ENCODE measurements at regions not wholly inside any gene's neighbourhood (a gene's known extent, or its start where the extent isn't known, plus 50 kb on each side); places are given as distances from the start of the nearest gene placed in this dataset.
A peak's percentile ranks its signal among the peaks of the same experiment; 100 is the strongest.

- peak; percentile 19 for TF ChIP-seq CTCF (IDR thresholded peaks at IDR 0.05; ENCODE audit: insufficient read depth, missing control alignments)
- FAIRE-seq (no peak), DNase-seq (ENCODE audit: insufficient read length, low spot score) (no peak)
Measured at GRCh38 chr3:162517110-162517509, 1020.5 kb downstream of the OTOL1 start.

GRCh38 chr3:162521669-162522068, 1025.1 kb downstream of the OTOL1 start:
- FAIRE-seq, result no peak
- DNase-seq (ENCODE audit: insufficient read length, low spot score), result no peak
- no peak for TF ChIP-seq CTCF (IDR thresholded peaks at IDR 0.05; ENCODE audit: insufficient read depth, missing control alignments)

- DNase-seq (ENCODE audit: insufficient read length, low spot score), result no peak
Measured at GRCh38 chr3:162525066-162525742, 1028.6 kb downstream of the OTOL1 start.

GRCh38 chr3:162525771-162526170, 1029.2 kb downstream of the OTOL1 start:
- FAIRE-seq, result no peak
- TF ChIP-seq CTCF (IDR thresholded peaks at IDR 0.05; ENCODE audit: insufficient read depth, missing control alignments), result no peak
- no peak for DNase-seq (ENCODE audit: insufficient read length, low spot score)

More at GRCh38 chr3:162525066-162525742, 1028.6 kb downstream of the OTOL1 start:
- no peak for TF ChIP-seq CTCF (IDR thresholded peaks at IDR 0.05; ENCODE audit: insufficient read depth, missing control alignments)
- FAIRE-seq, result no peak

- FAIRE-seq (no peak), DNase-seq (ENCODE audit: insufficient read length, low spot score) (no peak)
- no peak for TF ChIP-seq CTCF (IDR thresholded peaks at IDR 0.05; ENCODE audit: insufficient read depth, missing control alignments)
Measured at GRCh38 chr3:162534431-162534830, 1037.8 kb downstream of the OTOL1 start.

GRCh38 chr3:162538491-162538890, 1041.9 kb downstream of the OTOL1 start:
- no peak for FAIRE-seq
- no peak for TF ChIP-seq CTCF (IDR thresholded peaks at IDR 0.05; ENCODE audit: insufficient read depth, missing control alignments)

GRCh38 chr3:162538906-162539305, 1042.3 kb downstream of the OTOL1 start:
- no peak for TF ChIP-seq CTCF (IDR thresholded peaks at IDR 0.05; ENCODE audit: insufficient read depth, missing control alignments)
- FAIRE-seq, result peak; percentile 11
- DNase-seq (ENCODE audit: insufficient read length, low spot score), result no peak

More at GRCh38 chr3:162538491-162538890, 1041.9 kb downstream of the OTOL1 start:
- no peak for DNase-seq (ENCODE audit: insufficient read length, low spot score)
